Activated naive CD4-positive, alpha-beta T cell treated with anti-CD3 and anti-CD28 coated beads, Interleukin-2, amount 10 ng/mL, durations not matched to agents 7 days and 5 days (primary cell): ENCODE measurements at regions not wholly inside any gene's neighbourhood (a gene's known extent, or its start where the extent isn't known, plus 50 kb on each side); places are given as distances from the start of the nearest gene placed in this dataset.

ENCODE experiments used
- CTCF ChIA-PET: fragments of 350-600 bp; sonication (Branson Sonifier 250); formaldehyde crosslinking; loops from one replicate; lab custom pipeline; 2021; ENCODE audit warnings: antibody characterized with exemption; lab: Charles Lee
- DNase-seq: peaks from one replicate; pipeline ENCODE4 v3.0.0-alpha.2; 2020
- H3K27ac Mint-ChIP-seq: one replicate; pipeline ENCODE4 v1.8.0; 2021; ENCODE audit warnings: mild to moderate bottlenecking, moderate library complexity, mixed read lengths
- H3K27me3 Mint-ChIP-seq: one replicate; pipeline ENCODE4 v1.8.0; 2021; ENCODE audit warnings: mild to moderate bottlenecking, mixed read lengths
- H3K36me3 Mint-ChIP-seq: one replicate; pipeline ENCODE4 v1.8.0; 2021; ENCODE audit warnings: mixed read lengths
- H3K4me1 Mint-ChIP-seq: one replicate; pipeline ENCODE4 v1.8.0; 2021; ENCODE audit warnings: mixed read lengths
- H3K4me3 Mint-ChIP-seq: one replicate; pipeline ENCODE4 v1.8.0; 2021; ENCODE audit warnings: mild to moderate bottlenecking, moderate library complexity, mixed read lengths
- H3K9me3 Mint-ChIP-seq: one replicate; pipeline ENCODE4 v1.8.0; 2021; ENCODE audit warnings: mixed read lengths

DNA sequence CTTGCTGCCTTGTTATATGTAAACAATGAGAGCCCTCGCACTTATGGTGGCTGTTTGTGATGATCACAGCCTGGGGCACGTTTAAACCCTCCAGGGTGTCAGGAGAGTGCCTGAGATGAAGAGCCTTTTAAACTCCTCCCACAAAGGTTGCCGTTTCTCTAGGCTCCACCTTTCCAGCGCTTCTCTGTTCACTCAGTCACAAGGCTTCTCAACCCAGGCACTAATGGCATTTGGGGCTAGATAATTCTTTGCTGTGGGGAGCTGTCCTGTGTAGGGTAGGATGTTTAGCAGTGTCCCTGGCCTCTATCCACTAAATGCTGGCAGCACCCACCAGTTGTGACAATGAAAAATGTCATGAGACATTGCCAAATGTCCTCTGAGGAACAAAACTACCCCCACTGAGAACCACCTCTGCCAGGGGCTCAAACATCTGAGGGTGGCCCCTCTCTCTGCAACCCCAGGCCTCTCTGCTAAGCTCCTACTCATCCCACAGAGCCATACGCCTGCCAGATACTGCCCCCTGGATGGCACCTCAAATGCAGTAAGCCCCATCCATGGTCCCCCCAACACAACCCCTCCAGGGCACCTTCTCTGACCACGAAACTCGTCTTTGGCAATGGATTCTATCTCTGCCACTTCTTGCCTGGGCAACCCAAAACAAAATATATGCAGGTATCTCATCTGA, 144.3 kb upstream of the ZMIZ1 start:
- H3K36me3 Mint-ChIP-seq: no peaks in the 10 kb centered on the region
- CTCF ChIA-PET: no interaction called here
- H3K27ac Mint-ChIP-seq: no peak overlapping the region
- DNase-seq: no peak
- no peaks in the 10 kb centered on the region for H3K9me3 Mint-ChIP-seq
- H3K4me3 Mint-ChIP-seq: no peak overlapping the region
- H3K4me1 Mint-ChIP-seq: no peaks in the 10 kb centered on the region
- peaks cover 25% of the 10 kb centered on the region for H3K27me3 Mint-ChIP-seq

DNA sequence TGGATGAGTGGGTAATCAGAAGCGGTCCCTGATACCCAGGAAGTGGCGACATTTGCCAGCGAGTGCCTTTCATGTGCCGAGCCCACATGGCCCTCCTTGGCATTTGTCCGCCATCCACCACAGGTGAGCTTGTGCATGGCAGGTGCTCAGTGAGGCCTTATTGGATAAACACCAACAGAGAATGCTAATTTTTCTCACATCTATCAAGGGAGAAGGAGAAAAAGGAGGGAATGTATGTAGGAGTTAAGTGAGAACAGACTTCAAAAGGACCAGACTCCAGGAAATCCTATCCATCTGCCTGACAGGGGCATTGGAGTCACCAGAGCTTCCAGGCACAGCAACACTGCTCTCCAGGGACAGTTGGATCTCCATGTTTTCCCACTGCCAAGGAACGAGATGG, 143.5 kb upstream of the ZMIZ1 start:
- Mint-ChIP-seq H3K27me3 (peaks cover 23% of the 10 kb centered on the region), H3K27ac (no peak overlapping the region), H3K4me3 (no peak overlapping the region), H3K36me3 (no peaks in the 10 kb centered on the region), H3K9me3 (no peaks in the 10 kb centered on the region), H3K4me1 (no peaks in the 10 kb centered on the region)
- DNase-seq: no peak
- CTCF ChIA-PET: no interaction called here

GRCh38 chr10:78925800-78926319, 142.9 kb upstream of the ZMIZ1 start:
- peaks cover 22% of the 10 kb centered on the region for H3K27me3 Mint-ChIP-seq
- no peak overlapping the region for H3K27ac Mint-ChIP-seq
- H3K4me1 Mint-ChIP-seq: no peaks in the 10 kb centered on the region
- no peaks in the 10 kb centered on the region for H3K36me3 Mint-ChIP-seq
- no peak overlapping the region for H3K4me3 Mint-ChIP-seq
- CTCF ChIA-PET: no interaction called here
- no peak for DNase-seq
- no peaks in the 10 kb centered on the region for H3K9me3 Mint-ChIP-seq

- Mint-ChIP-seq H3K9me3 (no peaks in the 10 kb centered on the region), H3K4me3 (no peak overlapping the region), H3K27me3 (peaks cover 32% of the 10 kb centered on the region), H3K36me3 (no peaks in the 10 kb centered on the region), H3K4me1 (no peaks in the 10 kb centered on the region), H3K27ac (no peak overlapping the region)
- CTCF ChIA-PET: no interaction called here
- DNase-seq: no peak
These were observed 141.3 kb upstream of the ZMIZ1 start for GRCh38 chr10:78927257-78927995.

DNA sequence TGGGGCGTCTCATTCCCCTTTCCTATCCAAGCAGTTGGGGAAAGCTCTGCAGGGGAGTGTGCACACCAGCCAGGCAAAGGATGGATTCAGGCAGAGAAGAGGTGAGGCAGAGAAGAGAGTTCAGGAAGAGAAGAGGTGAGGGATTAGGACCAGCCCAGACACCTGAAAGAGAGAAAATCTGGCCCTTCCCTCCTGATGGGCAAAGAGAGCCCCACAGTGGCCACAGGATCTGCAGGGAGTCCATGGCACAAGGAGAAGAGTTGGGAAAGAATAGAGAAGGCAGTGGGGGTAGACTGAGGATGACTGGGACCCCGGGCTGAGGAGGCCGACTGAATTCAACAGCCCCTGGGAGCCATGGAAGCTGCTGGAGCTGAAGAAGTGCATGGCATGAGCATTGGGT, 140.4 kb upstream of the ZMIZ1 start:
- Mint-ChIP-seq H3K36me3 (no peaks in the 10 kb centered on the region), H3K4me3 (no peak overlapping the region), H3K27me3 (peaks cover 31% of the 10 kb centered on the region), H3K27ac (no peak overlapping the region), H3K9me3 (no peaks in the 10 kb centered on the region), H3K4me1 (no peaks in the 10 kb centered on the region)
- CTCF ChIA-PET: no interaction called here
- DNase-seq: no peak

DNA sequence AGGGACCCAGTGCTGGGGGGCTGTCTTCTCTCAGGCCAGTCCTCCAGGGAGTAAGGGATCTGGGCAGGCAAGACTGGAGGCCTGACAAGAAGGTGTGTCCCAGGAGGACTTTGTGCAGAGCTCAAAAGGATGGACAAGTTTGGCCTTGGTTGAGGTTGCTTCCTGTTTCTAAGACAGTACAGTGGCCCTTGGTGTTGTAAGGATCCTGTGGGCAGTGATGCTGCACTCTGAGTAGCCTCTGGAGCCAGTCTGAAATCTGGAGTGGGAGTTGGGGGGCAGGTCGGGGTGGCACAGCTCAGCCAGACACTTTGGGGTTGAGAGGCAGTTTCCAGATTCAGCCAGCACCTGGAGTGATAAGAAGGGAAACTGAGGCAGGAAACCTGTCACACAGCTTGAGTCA, 139.2 kb upstream of the ZMIZ1 start:
- H3K9me3 Mint-ChIP-seq: no peaks in the 10 kb centered on the region
- no peak overlapping the region for H3K4me3 Mint-ChIP-seq
- peaks cover 27% of the 10 kb centered on the region for H3K27me3 Mint-ChIP-seq
- CTCF ChIA-PET: no interaction called here
- no peaks in the 10 kb centered on the region for H3K4me1 Mint-ChIP-seq
- no peaks in the 10 kb centered on the region for H3K36me3 Mint-ChIP-seq
- no peak overlapping the region for H3K27ac Mint-ChIP-seq
- no peak for DNase-seq

GRCh38 chr10:78931321-78932053, 137.3 kb upstream of the ZMIZ1 start:
- Mint-ChIP-seq H3K9me3 (no peaks in the 10 kb centered on the region), H3K4me3 (no peak overlapping the region), H3K4me1 (no peaks in the 10 kb centered on the region), H3K27me3 (peaks cover 27% of the 10 kb centered on the region), H3K27ac (no peak overlapping the region), H3K36me3 (no peaks in the 10 kb centered on the region)
- CTCF ChIA-PET: interaction anchor here (3.7 kb wide), 1 partner anchor 264 kb away, joined by 15 read pairs; no protein-coding TSS in a partner anchor
- DNase-seq: no peak

DNA sequence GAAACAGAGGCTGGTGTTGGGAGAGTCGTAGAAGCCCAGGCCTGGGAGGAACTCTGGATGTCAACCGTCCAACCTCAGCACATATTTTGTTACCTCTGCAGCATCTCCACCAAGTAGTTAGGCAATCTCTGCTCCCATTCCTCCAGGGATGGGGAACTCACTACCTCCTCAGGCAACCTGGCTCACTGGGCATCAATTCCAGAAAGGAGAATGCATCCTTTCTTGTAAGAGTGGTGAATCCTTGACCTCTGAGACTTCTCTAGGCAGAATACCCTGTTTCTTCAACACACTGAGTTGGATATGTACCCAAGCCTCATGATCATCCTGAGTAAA, 136.7 kb upstream of the ZMIZ1 start:
- CTCF ChIA-PET: interaction anchor here (3.7 kb wide), 1 partner anchor 264 kb away, joined by 15 read pairs; no protein-coding TSS in a partner anchor
- H3K4me3 Mint-ChIP-seq: no peak overlapping the region
- peaks cover 26% of the 10 kb centered on the region for H3K27me3 Mint-ChIP-seq
- DNase-seq: no peak
- no peaks in the 10 kb centered on the region for H3K36me3 Mint-ChIP-seq
- no peak overlapping the region for H3K27ac Mint-ChIP-seq
- H3K9me3 Mint-ChIP-seq: no peaks in the 10 kb centered on the region
- H3K4me1 Mint-ChIP-seq: no peaks in the 10 kb centered on the region

DNA sequence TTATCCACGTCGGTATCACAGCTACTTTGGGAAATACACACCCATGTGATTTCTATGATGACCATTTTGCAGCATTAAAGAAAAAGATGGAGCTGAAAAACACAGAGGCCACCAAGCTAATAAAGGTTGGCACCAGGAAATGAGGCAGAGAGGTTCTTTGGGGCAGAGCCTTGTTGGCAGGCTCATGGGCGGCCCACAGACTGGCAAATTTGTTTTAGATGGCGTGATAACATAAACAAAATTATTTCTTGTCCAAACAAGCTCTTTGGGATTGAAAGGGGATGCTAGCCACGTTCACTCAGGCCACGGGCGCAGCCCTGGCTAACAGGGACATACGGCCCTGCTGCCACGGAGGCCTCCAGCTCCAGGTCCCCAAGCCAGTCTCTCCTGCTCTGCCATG, 135.9 kb upstream of the ZMIZ1 start:
- CTCF ChIA-PET: interaction anchor here (3.7 kb wide), 1 partner anchor 263 kb away, joined by 15 read pairs; no protein-coding TSS in a partner anchor
- no peak overlapping the region for H3K27ac Mint-ChIP-seq
- H3K4me3 Mint-ChIP-seq: no peak overlapping the region

GRCh38 chr10:78933828-78934531, 134.8 kb upstream of the ZMIZ1 start:
- CTCF ChIA-PET: interaction anchor here (1.0 to 3.7 kb wide), 2 partner anchors 19 to 262 kb away, joined by 4 to 15 read pairs; no protein-coding TSS in a partner anchor
- Mint-ChIP-seq H3K9me3 (no peaks in the 10 kb centered on the region), H3K4me3 (no peak overlapping the region)

More for the DNA sequence above, 135.9 kb upstream of the ZMIZ1 start:
- no peak for DNase-seq
- Mint-ChIP-seq H3K27me3 (peaks cover 22% of the 10 kb centered on the region), H3K36me3 (no peaks in the 10 kb centered on the region), H3K9me3 (no peaks in the 10 kb centered on the region), H3K4me1 (no peaks in the 10 kb centered on the region)

GRCh38 chr10:78934532-78934898, 134.3 kb upstream of the ZMIZ1 start:
- H3K36me3 Mint-ChIP-seq: no peaks in the 10 kb centered on the region
- no peak overlapping the region for H3K4me3 Mint-ChIP-seq
- CTCF ChIA-PET: interaction anchor here (1.0 to 3.7 kb wide), 2 partner anchors 18 to 261 kb away, joined by 4 to 15 read pairs; no protein-coding TSS in a partner anchor
- no peaks in the 10 kb centered on the region for H3K9me3 Mint-ChIP-seq
- H3K4me1 Mint-ChIP-seq: no peaks in the 10 kb centered on the region
- no peak overlapping the region for H3K27ac Mint-ChIP-seq
- DNase-seq: no peak
- peaks cover 17% of the 10 kb centered on the region for H3K27me3 Mint-ChIP-seq

More at GRCh38 chr10:78933828-78934531, 134.8 kb upstream of the ZMIZ1 start:
- Mint-ChIP-seq H3K27me3 (peaks cover 19% of the 10 kb centered on the region), H3K4me1 (no peaks in the 10 kb centered on the region), H3K27ac (no peak overlapping the region), H3K36me3 (no peaks in the 10 kb centered on the region)
- no peak for DNase-seq

DNA sequence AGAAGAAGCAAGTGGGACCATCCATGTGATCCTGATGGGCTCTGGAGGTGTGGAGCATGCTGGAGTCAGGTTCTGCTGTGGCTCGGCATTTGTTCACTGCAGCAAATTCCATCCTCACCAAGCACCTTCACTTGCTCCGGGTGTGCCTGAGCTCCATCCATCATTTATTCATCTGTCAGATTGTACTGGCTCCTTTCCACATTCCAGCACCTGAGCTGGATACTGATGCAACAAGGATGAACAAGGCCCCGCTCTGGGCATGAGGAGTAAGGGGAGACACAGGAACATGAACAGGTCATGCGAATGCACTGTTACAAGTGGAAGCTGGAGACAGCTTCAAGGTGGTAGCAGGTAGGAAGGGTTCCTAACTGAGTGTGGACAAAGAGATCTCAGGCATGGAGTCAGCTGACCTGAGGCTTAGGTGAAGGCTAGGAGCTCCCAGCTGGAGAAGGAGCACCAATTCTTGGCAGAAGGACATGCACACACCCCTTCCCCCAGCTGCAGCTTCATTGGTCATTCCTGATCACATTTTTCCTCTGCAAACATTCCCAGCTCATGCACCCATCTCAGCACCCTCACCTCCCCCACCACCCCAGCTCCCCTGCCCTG, 133.7 kb upstream of the ZMIZ1 start:
- Mint-ChIP-seq H3K4me3 (no peak overlapping the region), H3K4me1 (no peaks in the 10 kb centered on the region), H3K27me3 (peaks cover 16% of the 10 kb centered on the region), H3K9me3 (no peaks in the 10 kb centered on the region), H3K27ac (no peak overlapping the region), H3K36me3 (no peaks in the 10 kb centered on the region)
- no peak for DNase-seq
- CTCF ChIA-PET: interaction anchor here (1.0 to 3.7 kb wide), 2 partner anchors 18 to 261 kb away, joined by 4 to 15 read pairs; no protein-coding TSS in a partner anchor

GRCh38 chr10:78935697-78936407, 132.9 kb upstream of the ZMIZ1 start:
- Mint-ChIP-seq H3K27ac (no peak overlapping the region), H3K4me3 (no peak overlapping the region), H3K4me1 (no peaks in the 10 kb centered on the region), H3K27me3 (peaks cover 12% of the 10 kb centered on the region), H3K9me3 (no peaks in the 10 kb centered on the region), H3K36me3 (no peaks in the 10 kb centered on the region)
- DNase-seq: no peak
- CTCF ChIA-PET: interaction anchor here (1.0 to 2.7 kb wide), 2 partner anchors 10 to 260 kb away, joined by 4 to 8 read pairs; no protein-coding TSS in a partner anchor
